ENCODE measurements at regions not wholly inside any gene's neighbourhood (a gene's known extent, or its start where the extent isn't known, plus 50 kb on each side); places are given as distances from the start of the nearest gene placed in this dataset.
A peak's percentile ranks its signal among the peaks of the same experiment; 100 is the strongest.

GRCh38 chr1:55476445-55477015 lies 261.4 kb upstream of the USP24 start:
- Mint-ChIP-seq H3K27me3 (ENCODE audit: insufficient read depth, unreplicated experiment) (no peaks in the 10 kb centered on the region), H3K4me1 (ENCODE audit: insufficient read depth, unreplicated experiment) (peaks cover 25% of the 10 kb centered on the region), H3K27ac (ENCODE audit: low read depth, unreplicated experiment) (no peak overlapping the region), H3K4me3 (ENCODE audit: unreplicated experiment) (no peak overlapping the region), H3K9me3 (ENCODE audit: unreplicated experiment) (no peaks in the 10 kb centered on the region), H3K36me3 (ENCODE audit: insufficient read depth, unreplicated experiment) (no peaks in the 10 kb centered on the region)
- CTCF ChIA-PET: interaction anchor here (0.6 to 5.7 kb wide), 6 partner anchors 101 to 1108 kb away, joined by 3 to 39 read pairs (median 3); partner anchors contain the start of gene PLPP3
- TF ChIP-seq, protein P1, sequence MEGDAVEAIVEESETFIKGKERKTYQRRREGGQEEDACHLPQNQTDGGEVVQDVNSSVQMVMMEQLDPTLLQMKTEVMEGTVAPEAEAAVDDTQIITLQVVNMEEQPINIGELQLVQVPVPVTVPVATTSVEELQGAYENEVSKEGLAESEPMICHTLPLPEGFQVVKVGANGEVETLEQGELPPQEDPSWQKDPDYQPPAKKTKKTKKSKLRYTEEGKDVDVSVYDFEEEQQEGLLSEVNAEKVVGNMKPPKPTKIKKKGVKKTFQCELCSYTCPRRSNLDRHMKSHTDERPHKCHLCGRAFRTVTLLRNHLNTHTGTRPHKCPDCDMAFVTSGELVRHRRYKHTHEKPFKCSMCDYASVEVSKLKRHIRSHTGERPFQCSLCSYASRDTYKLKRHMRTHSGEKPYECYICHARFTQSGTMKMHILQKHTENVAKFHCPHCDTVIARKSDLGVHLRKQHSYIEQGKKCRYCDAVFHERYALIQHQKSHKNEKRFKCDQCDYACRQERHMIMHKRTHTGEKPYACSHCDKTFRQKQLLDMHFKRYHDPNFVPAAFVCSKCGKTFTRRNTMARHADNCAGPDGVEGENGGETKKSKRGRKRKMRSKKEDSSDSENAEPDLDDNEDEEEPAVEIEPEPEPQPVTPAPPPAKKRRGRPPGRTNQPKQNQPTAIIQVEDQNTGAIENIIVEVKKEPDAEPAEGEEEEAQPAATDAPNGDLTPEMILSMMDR (IDR thresholded peaks at IDR 0.05; ENCODE audit: unreplicated experiment): no peak
- DNase-seq (ENCODE audit: unreplicated experiment): no peak
- intact Hi-C loops (cut with micrococcal nuclease): loop anchor here (10.0 kb wide), 1 partner anchor 192 kb away; no protein-coding TSS in a partner anchor
- POLR2A ChIA-PET: no interaction called here
- no TSS peak for BruUV-seq (replicated peaks)

GRCh38 chr1:55474168-55474786 lies 259.1 kb upstream of the USP24 start:
- ChIA-PET POLR2A (interaction anchor here (0.9 kb wide), 1 partner anchor 45 kb away, joined by 4 read pairs; no protein-coding TSS in a partner anchor), CTCF (interaction anchor here (0.7 to 1.6 kb wide), 3 partner anchors 10 to 304 kb away, joined by 3 to 9 read pairs (median 4); no protein-coding TSS in a partner anchor)
- intact Hi-C loops (cut with micrococcal nuclease): loop anchor here (5.0 to 10.0 kb wide), 2 partner anchors 97 to 189 kb away; no protein-coding TSS in a partner anchor
- H3K27me3 Mint-ChIP-seq (ENCODE audit: insufficient read depth, unreplicated experiment): no peaks in the 10 kb centered on the region
- TF ChIP-seq, protein P1 (IDR thresholded peaks at IDR 0.05; ENCODE audit: unreplicated experiment): no peak
- peaks cover 25% of the 10 kb centered on the region for H3K4me1 Mint-ChIP-seq (ENCODE audit: insufficient read depth, unreplicated experiment)
- H3K36me3 Mint-ChIP-seq (ENCODE audit: insufficient read depth, unreplicated experiment): no peaks in the 10 kb centered on the region
- peak; percentile 88 for DNase-seq (ENCODE audit: unreplicated experiment)
- no peak overlapping the region for H3K4me3 Mint-ChIP-seq (ENCODE audit: unreplicated experiment)
- BruUV-seq (replicated peaks): no TSS peak
- no peak overlapping the region for H3K27ac Mint-ChIP-seq (ENCODE audit: low read depth, unreplicated experiment)
- H3K9me3 Mint-ChIP-seq (ENCODE audit: unreplicated experiment): no peaks in the 10 kb centered on the region

DNA sequence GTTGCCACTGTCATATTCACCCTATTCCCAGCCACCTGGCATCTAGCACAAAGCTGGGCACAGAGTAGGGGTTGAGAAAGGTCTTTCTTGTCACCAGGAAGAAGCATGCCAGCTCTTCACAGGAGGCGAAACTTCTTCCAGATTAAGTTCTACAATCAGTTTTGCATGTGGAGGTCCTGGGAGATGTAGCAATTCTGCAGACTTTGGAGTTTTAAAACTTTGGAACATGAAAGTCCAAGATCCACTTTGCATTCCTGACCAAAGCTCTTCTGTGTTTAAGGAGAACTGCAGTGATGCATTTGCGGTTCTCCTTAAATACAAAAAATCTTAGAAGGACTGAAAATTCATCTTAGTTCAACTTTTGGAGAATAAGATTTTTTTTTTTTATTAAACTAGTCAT lies 258.5 kb upstream of the USP24 start:
- no peaks in the 10 kb centered on the region for H3K27me3 Mint-ChIP-seq (ENCODE audit: insufficient read depth, unreplicated experiment)
- H3K9me3 Mint-ChIP-seq (ENCODE audit: unreplicated experiment): no peaks in the 10 kb centered on the region
- no TSS peak for BruUV-seq (replicated peaks)
- H3K36me3 Mint-ChIP-seq (ENCODE audit: insufficient read depth, unreplicated experiment): no peaks in the 10 kb centered on the region
- TF ChIP-seq, protein P1 (IDR thresholded peaks at IDR 0.05; ENCODE audit: unreplicated experiment): no peak
- no peak overlapping the region for H3K4me3 Mint-ChIP-seq (ENCODE audit: unreplicated experiment)
- DNase-seq (ENCODE audit: unreplicated experiment): no peak
- ChIA-PET CTCF (interaction anchor here (0.7 to 1.6 kb wide), 2 partner anchors 9 to 98 kb away, joined by 4 to 9 read pairs; no protein-coding TSS in a partner anchor), POLR2A (interaction anchor here (0.7 to 0.9 kb wide), 2 partner anchors 45 to 228 kb away, joined by 4 read pairs; no protein-coding TSS in a partner anchor)
- peaks cover 25% of the 10 kb centered on the region for H3K4me1 Mint-ChIP-seq (ENCODE audit: insufficient read depth, unreplicated experiment)
- H3K27ac Mint-ChIP-seq (ENCODE audit: low read depth, unreplicated experiment): no peak overlapping the region
- intact Hi-C loops (cut with micrococcal nuclease): loop anchor here (2.0 to 10.0 kb wide), 3 partner anchors 31 to 189 kb away; no protein-coding TSS in a partner anchor

DNA sequence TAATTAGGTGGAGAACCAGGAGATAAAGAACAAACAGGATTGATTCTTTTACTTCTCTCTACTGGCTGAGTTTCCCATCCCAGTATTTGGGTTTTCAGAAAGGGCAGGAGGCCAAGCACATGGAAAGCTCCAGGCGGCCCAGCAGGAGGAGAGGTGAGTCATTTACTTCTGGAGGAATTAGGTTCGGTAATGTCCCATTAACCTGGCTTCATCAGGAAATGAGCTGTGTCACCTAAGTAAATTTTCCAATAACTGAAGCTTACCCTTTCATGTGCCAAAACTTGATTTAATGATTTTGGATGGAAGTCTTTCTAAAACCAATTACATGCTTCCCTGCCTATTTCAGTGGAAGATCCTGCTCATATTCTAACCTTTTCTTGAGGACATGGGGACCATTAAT lies 257.6 kb upstream of the USP24 start:
- Mint-ChIP-seq H3K36me3 (ENCODE audit: insufficient read depth, unreplicated experiment) (no peaks in the 10 kb centered on the region), H3K9me3 (ENCODE audit: unreplicated experiment) (no peaks in the 10 kb centered on the region), H3K27me3 (ENCODE audit: insufficient read depth, unreplicated experiment) (no peaks in the 10 kb centered on the region), H3K27ac (ENCODE audit: low read depth, unreplicated experiment) (peak overlapping the region; percentile 16), H3K4me3 (ENCODE audit: unreplicated experiment) (no peak overlapping the region), H3K4me1 (ENCODE audit: insufficient read depth, unreplicated experiment) (peaks cover 25% of the 10 kb centered on the region)
- BruUV-seq (replicated peaks): no TSS peak
- peak; percentile 84 for DNase-seq (ENCODE audit: unreplicated experiment)
- CTCF ChIA-PET: interaction anchor here (0.9 to 1.6 kb wide), 2 partner anchors 97 to 1104 kb away, joined by 3 to 9 read pairs; no protein-coding TSS in a partner anchor
- intact Hi-C loops (cut with micrococcal nuclease): loop anchor here (2.0 to 10.0 kb wide), 3 partner anchors 30 to 188 kb away; no protein-coding TSS in a partner anchor
- POLR2A ChIA-PET: interaction anchor here (0.9 kb wide), 1 partner anchor 28 kb away, joined by 3 read pairs; no protein-coding TSS in a partner anchor
- TF ChIP-seq, protein P1 (IDR thresholded peaks at IDR 0.05; ENCODE audit: unreplicated experiment): no peak

Measured in MCF 10A (cell line).